GM10266 (cell line): ENCODE measurements at regions not wholly inside any gene's neighbourhood (a gene's known extent, or its start where the extent isn't known, plus 50 kb on each side); places are given as distances from the start of the nearest gene placed in this dataset.

Experiments
- DNase-seq: peaks from one replicate; pipeline ENCODE4 v3.0.0; 2012; ENCODE audit errors: extremely low spot score
- CTCF ChIP-seq: IDR thresholded peaks from 2 replicates; pipeline ENCODE4 v1.5.1; 2012; ENCODE audit warnings: mild to moderate bottlenecking, low read depth; ENCODE audit not compliant: control insufficient read depth, insufficient read depth; ENCODE audit errors: missing control alignments

- DNase-seq: no peak
- TF ChIP-seq CTCF: no peak
Observed at GRCh38 chr17:34720760-34721159, 141.4 kb downstream of the TMEM132E start.

GRCh38 chr17:34719569-34719968 is 140.2 kb downstream of the TMEM132E start:
- TF ChIP-seq CTCF: no peak
- DNase-seq: no peak

GRCh38 chr17:34717092-34717491 is 137.7 kb downstream of the TMEM132E start:
- no peak for TF ChIP-seq CTCF
- DNase-seq: no peak

- no peak for DNase-seq
- TF ChIP-seq CTCF: no peak
Observed at GRCh38 chr17:34716291-34716690, 136.9 kb downstream of the TMEM132E start.

- DNase-seq: no peak
- no peak for TF ChIP-seq CTCF
Observed at GRCh38 chr17:34715504-34715903, 136.1 kb downstream of the TMEM132E start.

GRCh38 chr17:34714475-34715410 is 135.4 kb downstream of the TMEM132E start:
- TF ChIP-seq CTCF: no peak
- no peak for DNase-seq

GRCh38 chr17:34713687-34714086 is 134.3 kb downstream of the TMEM132E start:
- TF ChIP-seq CTCF: no peak
- no peak for DNase-seq
